ENCODE measurements at regions not wholly inside any gene's neighbourhood (a gene's known extent, or its start where the extent isn't known, plus 50 kb on each side); places are given as distances from the start of the nearest gene placed in this dataset.

GRCh38 chr7:340979-341694, 51.2 kb downstream of the FOXL3 start:
- H3K27me3 Mint-ChIP-seq = peaks cover 8 to 9% of the 10 kb centered on the region in 2 donors
- Histone ChIP-seq H3K27me3 (ENCODE audit: insufficient read depth, low read length, poor library complexity, severe bottlenecking) (no peaks in the 10 kb centered on the region), H3K9me3 (ENCODE audit: low read length) (no peaks in the 10 kb centered on the region), H3K27ac (ENCODE audit: low read depth, low read length) (no peak overlapping the region), H3K4me1 (ENCODE audit: insufficient read depth, low read length) (peaks cover 3% of the 10 kb centered on the region), H3K36me3 (ENCODE audit: insufficient read depth, low read length) (no peaks in the 10 kb centered on the region), H3K4me3 (ENCODE audit: low read length) (no peak overlapping the region)
- H3K27ac Mint-ChIP-seq = no peak overlapping the region
- H3K4me1 Mint-ChIP-seq = peaks cover 0 to 2% (median 0%) of the 10 kb centered on the region in 3 donors
- no peak overlapping the region for H3K4me3 Mint-ChIP-seq
- H3K36me3 Mint-ChIP-seq = no peaks in the 10 kb centered on the region
- CTCF ChIA-PET = interaction anchor here (1.0 kb wide), 1 partner anchor 10 kb away, joined by 3 read pairs; no protein-coding TSS in a partner anchor
- no peak for DNase-seq
- POLR2A ChIA-PET = no interaction called here
- H3K9me3 Mint-ChIP-seq = peaks cover 0 to 6% (median 3%) of the 10 kb centered on the region in 5 donors

- peak overlapping the region in 2 of 8 donors; percentile 17 to 35 for H3K27ac Mint-ChIP-seq
- peaks cover 0 to 10% (median 3%) of the 10 kb centered on the region in 5 donors for H3K9me3 Mint-ChIP-seq
- no peaks in the 10 kb centered on the region for H3K36me3 Mint-ChIP-seq
- CTCF ChIA-PET = interaction anchor here (0.7 to 1.0 kb wide), 2 partner anchors 9 kb away, joined by 3 to 7 read pairs; no protein-coding TSS in a partner anchor
- no peaks in the 10 kb centered on the region for H3K36me3 ChIP-seq (ENCODE audit: insufficient read depth, low read length)
- no peak overlapping the region for H3K27ac ChIP-seq (ENCODE audit: low read depth, low read length)
- H3K4me1 ChIP-seq (ENCODE audit: insufficient read depth, low read length) = peaks cover 2% of the 10 kb centered on the region
- peaks cover 0 to 2% (median 0%) of the 10 kb centered on the region in 3 donors for H3K4me1 Mint-ChIP-seq
- H3K27me3 Mint-ChIP-seq = peaks cover 8 to 9% of the 10 kb centered on the region in 2 donors
- no peaks in the 10 kb centered on the region for H3K27me3 ChIP-seq (ENCODE audit: insufficient read depth, low read length, poor library complexity, severe bottlenecking)
- H3K4me3 Mint-ChIP-seq = no peak overlapping the region
- POLR2A ChIA-PET = no interaction called here
- no peak for DNase-seq
- H3K4me3 ChIP-seq (ENCODE audit: low read length) = no peak overlapping the region
- H3K9me3 ChIP-seq (ENCODE audit: low read length) = no peaks in the 10 kb centered on the region
These were observed 52.1 kb downstream of the FOXL3 start for GRCh38 chr7:341841-342638.

- no peaks in the 10 kb centered on the region for H3K4me1 Mint-ChIP-seq
- peaks cover 6 to 8% of the 10 kb centered on the region in 2 donors for H3K27me3 Mint-ChIP-seq
- Histone ChIP-seq H3K4me1 (ENCODE audit: insufficient read depth, low read length) (no peaks in the 10 kb centered on the region), H3K4me3 (ENCODE audit: low read length) (no peak overlapping the region), H3K9me3 (ENCODE audit: low read length) (no peaks in the 10 kb centered on the region), H3K36me3 (ENCODE audit: insufficient read depth, low read length) (no peaks in the 10 kb centered on the region), H3K27ac (ENCODE audit: low read depth, low read length) (no peak overlapping the region), H3K27me3 (ENCODE audit: insufficient read depth, low read length, poor library complexity, severe bottlenecking) (no peaks in the 10 kb centered on the region)
- peaks cover 0 to 12% (median 3%) of the 10 kb centered on the region in 5 donors for H3K9me3 Mint-ChIP-seq
- peak overlapping the region in 1 of 8 donors; percentile 17 for H3K27ac Mint-ChIP-seq
- H3K36me3 Mint-ChIP-seq = no peaks in the 10 kb centered on the region
- ChIA-PET CTCF (interaction anchor here (0.7 kb wide), 1 partner anchor 10 kb away, joined by 7 read pairs; no protein-coding TSS in a partner anchor), POLR2A (no interaction called here)
- no peak overlapping the region for H3K4me3 Mint-ChIP-seq
- DNase-seq = no peak
These were observed 52.8 kb downstream of the FOXL3 start for GRCh38 chr7:342681-343216.

- Mint-ChIP-seq H3K27ac (peak overlapping the region in 1 of 8 donors; percentile 90), H3K27me3 (peaks cover 5 to 8% of the 10 kb centered on the region in 2 donors), H3K4me1 (no peaks in the 10 kb centered on the region), H3K4me3 (no peak overlapping the region), H3K36me3 (no peaks in the 10 kb centered on the region), H3K9me3 (peaks cover 0 to 12% (median 5%) of the 10 kb centered on the region in 5 donors)
- ChIA-PET POLR2A (no interaction called here), CTCF (no interaction called here)
- H3K4me1 ChIP-seq (ENCODE audit: insufficient read depth, low read length) = no peaks in the 10 kb centered on the region
- no peak overlapping the region for H3K27ac ChIP-seq (ENCODE audit: low read depth, low read length)
- no peaks in the 10 kb centered on the region for H3K27me3 ChIP-seq (ENCODE audit: insufficient read depth, low read length, poor library complexity, severe bottlenecking)
- H3K36me3 ChIP-seq (ENCODE audit: insufficient read depth, low read length) = no peaks in the 10 kb centered on the region
- DNase-seq = no peak
- no peak overlapping the region for H3K4me3 ChIP-seq (ENCODE audit: low read length)
- no peaks in the 10 kb centered on the region for H3K9me3 ChIP-seq (ENCODE audit: low read length)
These were observed 53.4 kb downstream of the FOXL3 start for GRCh38 chr7:343227-343822.

GRCh38 chr7:343864-344607, 54.1 kb downstream of the FOXL3 start:
- H3K27ac Mint-ChIP-seq = peak overlapping the region in 1 of 8 donors; percentile 90
- Histone ChIP-seq H3K36me3 (ENCODE audit: insufficient read depth, low read length) (no peaks in the 10 kb centered on the region), H3K4me3 (ENCODE audit: low read length) (no peak overlapping the region), H3K9me3 (ENCODE audit: low read length) (no peaks in the 10 kb centered on the region), H3K4me1 (ENCODE audit: insufficient read depth, low read length) (no peaks in the 10 kb centered on the region), H3K27me3 (ENCODE audit: insufficient read depth, low read length, poor library complexity, severe bottlenecking) (no peaks in the 10 kb centered on the region), H3K27ac (ENCODE audit: low read depth, low read length) (no peak overlapping the region)
- H3K9me3 Mint-ChIP-seq = peaks cover 0 to 16% (median 10%) of the 10 kb centered on the region in 5 donors
- ChIA-PET POLR2A (no interaction called here), CTCF (no interaction called here)
- H3K4me3 Mint-ChIP-seq = no peak overlapping the region
- H3K36me3 Mint-ChIP-seq = peaks cover 0 to 4% (median 2%) of the 10 kb centered on the region in 3 donors
- peaks cover 5 to 8% of the 10 kb centered on the region in 2 donors for H3K27me3 Mint-ChIP-seq
- DNase-seq = no peak
- H3K4me1 Mint-ChIP-seq = peaks cover 2 to 6% (median 3%) of the 10 kb centered on the region in 3 donors

- peaks cover 0 to 17% (median 13%) of the 10 kb centered on the region in 5 donors for H3K9me3 Mint-ChIP-seq
- Histone ChIP-seq H3K9me3 (ENCODE audit: low read length) (no peaks in the 10 kb centered on the region), H3K27me3 (ENCODE audit: insufficient read depth, low read length, poor library complexity, severe bottlenecking) (no peaks in the 10 kb centered on the region), H3K27ac (ENCODE audit: low read depth, low read length) (no peak overlapping the region), H3K4me3 (ENCODE audit: low read length) (no peak overlapping the region), H3K36me3 (ENCODE audit: insufficient read depth, low read length) (no peaks in the 10 kb centered on the region), H3K4me1 (ENCODE audit: insufficient read depth, low read length) (no peaks in the 10 kb centered on the region)
- ChIA-PET CTCF (no interaction called here), POLR2A (no interaction called here)
- peaks cover 5% of the 10 kb centered on the region in 2 donors for H3K27me3 Mint-ChIP-seq
- peaks cover 0 to 4% (median 2%) of the 10 kb centered on the region in 3 donors for H3K36me3 Mint-ChIP-seq
- peaks cover 2 to 7% (median 5%) of the 10 kb centered on the region in 3 donors for H3K4me1 Mint-ChIP-seq
- peak overlapping the region in 1 of 8 donors; percentile 8 for H3K27ac Mint-ChIP-seq
- H3K4me3 Mint-ChIP-seq = no peak overlapping the region
- no peak for DNase-seq
These were observed 54.6 kb downstream of the FOXL3 start for GRCh38 chr7:344608-344994.

- H3K4me3 Mint-ChIP-seq = no peak overlapping the region
- Histone ChIP-seq H3K36me3 (ENCODE audit: insufficient read depth, low read length) (no peaks in the 10 kb centered on the region), H3K27me3 (ENCODE audit: insufficient read depth, low read length, poor library complexity, severe bottlenecking) (no peaks in the 10 kb centered on the region), H3K4me1 (ENCODE audit: insufficient read depth, low read length) (no peaks in the 10 kb centered on the region), H3K9me3 (ENCODE audit: low read length) (no peaks in the 10 kb centered on the region), H3K27ac (ENCODE audit: low read depth, low read length) (no peak overlapping the region), H3K4me3 (ENCODE audit: low read length) (no peak overlapping the region)
- H3K27ac Mint-ChIP-seq = no peak overlapping the region
- H3K4me1 Mint-ChIP-seq = peaks cover 2 to 7% (median 5%) of the 10 kb centered on the region in 3 donors
- peaks cover 2 to 4% of the 10 kb centered on the region in 2 donors for H3K27me3 Mint-ChIP-seq
- DNase-seq = no peak
- CTCF ChIA-PET = interaction anchor here (0.6 kb wide), 1 partner anchor 13 kb away, joined by 3 read pairs; no protein-coding TSS in a partner anchor
- peaks cover 0 to 4% (median 2%) of the 10 kb centered on the region in 3 donors for H3K36me3 Mint-ChIP-seq
- POLR2A ChIA-PET = no interaction called here
- peaks cover 0 to 17% (median 13%) of the 10 kb centered on the region in 5 donors for H3K9me3 Mint-ChIP-seq
These were observed 56.3 kb downstream of the FOXL3 start for GRCh38 chr7:346116-346898.
